ENCODE measurements at regions not wholly inside any gene's neighbourhood (a gene's known extent, or its start where the extent isn't known, plus 50 kb on each side); places are given as distances from the start of the nearest gene placed in this dataset.
"Not testable (repeated sequence)": the region's sequence is repeated elsewhere in the genome, so short reads cannot be mapped to it uniquely, and the experiment has no call there.

- Histone ChIP-seq H2AK5ac (ENCODE audit: low read depth, low read length) (peak overlapping the region; percentile 13; the same call in 1 of the 2 replicates), H4K8ac (ENCODE audit: extremely low read depth, insufficient read depth, low read length) (peak overlapping the region; percentile 71; the same call in 1 of the 2 replicates)
- H2BK12ac ChIP-seq (ENCODE audit: low read depth, low read length); DNase-seq (ENCODE audit: low read depth in 1 of 2, low spot score in 2 of 2); H3K79me2 ChIP-seq (ENCODE audit: control insufficient read depth in 1 of 2, insufficient read depth in 2 of 2, low read length in 2 of 2); H3K4me1 ChIP-seq (replicated peaks in 1 of 4; ENCODE audit: control insufficient read depth in 3 of 4, insufficient read depth in 4 of 4, low read length in 3 of 4); H3K27ac ChIP-seq (ENCODE audit: low read depth, low read length); H3K14ac ChIP-seq (ENCODE audit: insufficient read length); H2AFZ ChIP-seq (ENCODE audit: low read length); H3K9me3 ChIP-seq (ENCODE audit: insufficient read depth in 2 of 2, low read depth in 1 of 2, low read length in 1 of 2); H3K79me1 ChIP-seq (ENCODE audit: low read depth, low read length); H2BK15ac ChIP-seq (ENCODE audit: low read length); H3K27me3 ChIP-seq (replicated peaks in 1 of 4; ENCODE audit: control insufficient read depth in 3 of 4, extremely low read depth in 1 of 4, insufficient read depth in 3 of 4, low read length in 3 of 4); H3K23ac ChIP-seq (ENCODE audit: insufficient read length); H4K91ac ChIP-seq (replicated peaks; ENCODE audit: insufficient read length, low read length); H2BK120ac ChIP-seq (replicated peaks; ENCODE audit: low read depth, low read length); H3K56ac ChIP-seq (replicated peaks; ENCODE audit: insufficient read length, low read depth, low read length); H3K4me2 ChIP-seq (ENCODE audit: insufficient read depth in 1 of 2, low read depth in 2 of 2, low read length in 2 of 2); H3K36me3 ChIP-seq (ENCODE audit: control insufficient read depth in 2 of 4, insufficient read depth in 4 of 4, low read length in 3 of 4); H2BK20ac ChIP-seq (ENCODE audit: low read length); H4K20me1 ChIP-seq (replicated peaks in 1 of 2; ENCODE audit: control insufficient read depth in 1 of 2, insufficient read depth in 2 of 2, low read length in 2 of 2); H3K4me3 ChIP-seq (ENCODE audit: extremely low read depth in 1 of 4, insufficient read depth in 2 of 4, low read depth in 3 of 4, low read length in 4 of 4); H2BK5ac ChIP-seq (ENCODE audit: low read depth, low read length); H3K23me2 ChIP-seq (ENCODE audit: low read depth, low read length); H3K4ac ChIP-seq (replicated peaks; ENCODE audit: insufficient read length, low read depth, low read length); FAIRE-seq; H3K9ac ChIP-seq (replicated peaks in 1 of 4; ENCODE audit: extremely low read depth in 1 of 4, low read depth in 3 of 4, low read length in 3 of 4); POLR2A ChIA-PET (ENCODE audit: partially characterized antibody); H3K18ac ChIP-seq (ENCODE audit: extremely low read depth, low read length); H4K5ac ChIP-seq (ENCODE audit: insufficient read length, low read depth, low read length): not testable (repeated sequence)
- CTCF ChIA-PET (ENCODE audit: partially characterized antibody), result interaction anchor here (1.1 to 1.7 kb wide), 2 partner anchors 58 to 130 kb away, joined by 3 to 4 read pairs; no protein-coding TSS in a partner anchor
- WGBS, 2 experiments (ENCODE audit: extremely low coverage in 1 of 2, insufficient coverage in 1 of 2, insufficient read length in 1 of 2, insufficient replicate concordance in 2 of 2, low coverage in 1 of 2, low lambda C conversion rate in 2 of 2, missing lambda C conversion rate in 1 of 2), result 79% methylated on average over 14 of the region's 19 CpGs; no CpG with 5 or more reads in 1 of the 2 experiments
Measured at GRCh38 chr11:67787681-67788340, 113.4 kb upstream of the ALDH3B2 start.

DNA sequence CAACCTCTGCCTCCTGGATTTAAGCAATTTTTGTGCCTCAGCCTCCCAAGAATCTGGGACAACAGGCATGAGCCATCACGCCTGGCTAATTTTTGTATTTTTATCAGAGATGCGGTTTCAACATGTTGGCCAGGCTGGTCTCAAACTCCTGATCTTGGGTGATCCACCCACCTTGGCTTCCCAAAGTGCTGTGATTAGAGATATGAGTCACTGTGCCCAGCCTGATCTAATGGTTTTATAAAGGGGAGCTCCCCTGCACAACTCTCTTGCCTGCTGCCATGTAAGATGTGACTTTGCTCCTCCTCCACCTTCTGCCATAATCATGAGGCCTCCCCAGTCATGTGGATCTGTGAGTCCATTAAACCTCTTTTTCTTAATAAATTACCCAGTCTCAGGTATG lies 107.5 kb upstream of the ALDH3B2 start:
- H4K91ac ChIP-seq (replicated peaks; ENCODE audit: insufficient read length, low read length); H3K4me2 ChIP-seq (ENCODE audit: insufficient read depth in 1 of 2, low read depth in 2 of 2, low read length in 2 of 2); H4K20me1 ChIP-seq (replicated peaks in 1 of 2; ENCODE audit: control insufficient read depth in 1 of 2, insufficient read depth in 2 of 2, low read length in 2 of 2); H3K23me2 ChIP-seq (ENCODE audit: low read depth, low read length); H2BK120ac ChIP-seq (replicated peaks; ENCODE audit: low read depth, low read length); H2BK12ac ChIP-seq (ENCODE audit: low read depth, low read length); H3K9me3 ChIP-seq (ENCODE audit: insufficient read depth in 2 of 2, low read depth in 1 of 2, low read length in 1 of 2); H2BK15ac ChIP-seq (ENCODE audit: low read length); H3K27ac ChIP-seq (ENCODE audit: low read depth, low read length); H3K18ac ChIP-seq (ENCODE audit: extremely low read depth, low read length); H3K9ac ChIP-seq (replicated peaks in 1 of 4; ENCODE audit: extremely low read depth in 1 of 4, low read depth in 3 of 4, low read length in 3 of 4); POLR2A ChIA-PET (ENCODE audit: partially characterized antibody); H2BK20ac ChIP-seq (ENCODE audit: low read length); H3K4me1 ChIP-seq (replicated peaks in 1 of 4; ENCODE audit: control insufficient read depth in 3 of 4, insufficient read depth in 4 of 4, low read length in 3 of 4); FAIRE-seq; H2AK5ac ChIP-seq (ENCODE audit: low read depth, low read length); H3K36me3 ChIP-seq (ENCODE audit: control insufficient read depth in 2 of 4, insufficient read depth in 4 of 4, low read length in 3 of 4); H3K23ac ChIP-seq (ENCODE audit: insufficient read length); H3K4me3 ChIP-seq (ENCODE audit: extremely low read depth in 1 of 4, insufficient read depth in 2 of 4, low read depth in 3 of 4, low read length in 4 of 4); H3K14ac ChIP-seq (ENCODE audit: insufficient read length); H3K27me3 ChIP-seq (replicated peaks in 1 of 4; ENCODE audit: control insufficient read depth in 3 of 4, extremely low read depth in 1 of 4, insufficient read depth in 3 of 4, low read length in 3 of 4); H3K56ac ChIP-seq (replicated peaks; ENCODE audit: insufficient read length, low read depth, low read length); H3K4ac ChIP-seq (replicated peaks; ENCODE audit: insufficient read length, low read depth, low read length); H3K79me1 ChIP-seq (ENCODE audit: low read depth, low read length); H3K79me2 ChIP-seq (ENCODE audit: control insufficient read depth in 1 of 2, insufficient read depth in 2 of 2, low read length in 2 of 2); H4K8ac ChIP-seq (ENCODE audit: extremely low read depth, insufficient read depth, low read length); CTCF ChIA-PET (ENCODE audit: partially characterized antibody); H2BK5ac ChIP-seq (ENCODE audit: low read depth, low read length); DNase-seq (ENCODE audit: low read depth in 1 of 2, low spot score in 2 of 2); H2AFZ ChIP-seq (ENCODE audit: low read length); H4K5ac ChIP-seq (ENCODE audit: insufficient read length, low read depth, low read length): not testable (repeated sequence)
- 71% methylated on average over 2 of the region's 2 CpGs; no CpG with 5 or more reads in 1 of the 2 experiments for WGBS, 2 experiments (ENCODE audit: extremely low coverage in 1 of 2, insufficient coverage in 1 of 2, insufficient read length in 1 of 2, insufficient replicate concordance in 2 of 2, low coverage in 1 of 2, low lambda C conversion rate in 2 of 2, missing lambda C conversion rate in 1 of 2)

Data from H1 (cell line).